ENCODE measurements at regions not wholly inside any gene's neighbourhood (a gene's known extent, or its start where the extent isn't known, plus 50 kb on each side); places are given as distances from the start of the nearest gene placed in this dataset.
A peak's percentile ranks its signal among the peaks of the same experiment; 100 is the strongest.

GRCh38 chr1:88457197-88457596, 226.9 kb upstream of the PKN2 start:
- H3K9ac ChIP-seq (ENCODE audit: low read depth, low read length), result no peak overlapping the region
- H3K4me1 ChIP-seq (ENCODE audit: control insufficient read depth, insufficient read depth, low read length), result no peaks in the 10 kb centered on the region
- no peaks in the 10 kb centered on the region for H3K36me3 ChIP-seq (ENCODE audit: insufficient read depth, low read length)
- H3K4me2 ChIP-seq (ENCODE audit: low read length), result no peak overlapping the region
- no peak overlapping the region for H3K4me3 ChIP-seq (ENCODE audit: low read length)
- H3K27me3 ChIP-seq (ENCODE audit: control insufficient read depth, insufficient read depth, low read length), result peaks cover 32% of the 10 kb centered on the region
- no peaks in the 10 kb centered on the region for H3K9me3 ChIP-seq (replicated peaks; ENCODE audit: low read length)

GRCh38 chr1:88461007-88461406, 223.1 kb upstream of the PKN2 start:
- no peaks in the 10 kb centered on the region for H3K4me1 ChIP-seq (ENCODE audit: control insufficient read depth, insufficient read depth, low read length)
- no peak overlapping the region for H3K4me2 ChIP-seq (ENCODE audit: low read length)
- H3K9ac ChIP-seq (ENCODE audit: low read depth, low read length), result no peak overlapping the region
- H3K9me3 ChIP-seq (replicated peaks; ENCODE audit: low read length), result no peaks in the 10 kb centered on the region
- peaks cover 31% of the 10 kb centered on the region for H3K27me3 ChIP-seq (ENCODE audit: control insufficient read depth, insufficient read depth, low read length)
- H3K36me3 ChIP-seq (ENCODE audit: insufficient read depth, low read length), result no peaks in the 10 kb centered on the region
- H3K4me3 ChIP-seq (ENCODE audit: low read length), result no peak overlapping the region

GRCh38 chr1:88462096-88462487, 222.0 kb upstream of the PKN2 start:
- peak overlapping the region; percentile 62 for H3K9ac ChIP-seq (ENCODE audit: low read depth, low read length)
- peaks cover 27% of the 10 kb centered on the region for H3K27me3 ChIP-seq (ENCODE audit: control insufficient read depth, insufficient read depth, low read length)
- H3K4me2 ChIP-seq (ENCODE audit: low read length), result peak overlapping the region; percentile 94
- no peaks in the 10 kb centered on the region for H3K4me1 ChIP-seq (ENCODE audit: control insufficient read depth, insufficient read depth, low read length)
- peak overlapping the region; percentile 71 for H3K4me3 ChIP-seq (ENCODE audit: low read length)
- no peaks in the 10 kb centered on the region for H3K9me3 ChIP-seq (replicated peaks; ENCODE audit: low read length)
- no peaks in the 10 kb centered on the region for H3K36me3 ChIP-seq (ENCODE audit: insufficient read depth, low read length)

GRCh38 chr1:88462488-88463261, 221.4 kb upstream of the PKN2 start:
- H3K9me3 ChIP-seq (replicated peaks; ENCODE audit: low read length), result no peaks in the 10 kb centered on the region
- peaks cover 27% of the 10 kb centered on the region for H3K27me3 ChIP-seq (ENCODE audit: control insufficient read depth, insufficient read depth, low read length)
- peak overlapping the region; percentile 94 for H3K4me2 ChIP-seq (ENCODE audit: low read length)
- H3K9ac ChIP-seq (ENCODE audit: low read depth, low read length), result peak overlapping the region; percentile 62
- H3K36me3 ChIP-seq (ENCODE audit: insufficient read depth, low read length), result no peaks in the 10 kb centered on the region
- H3K4me3 ChIP-seq (ENCODE audit: low read length), result peak overlapping the region; percentile 71
- no peaks in the 10 kb centered on the region for H3K4me1 ChIP-seq (ENCODE audit: control insufficient read depth, insufficient read depth, low read length)

GRCh38 chr1:88463401-88463985, 220.6 kb upstream of the PKN2 start:
- H3K9me3 ChIP-seq (replicated peaks; ENCODE audit: low read length), result no peaks in the 10 kb centered on the region
- no peak overlapping the region for H3K9ac ChIP-seq (ENCODE audit: low read depth, low read length)
- peak overlapping the region; percentile 94 for H3K4me2 ChIP-seq (ENCODE audit: low read length)
- H3K4me3 ChIP-seq (ENCODE audit: low read length), result peak overlapping the region; percentile 71
- peaks cover 27% of the 10 kb centered on the region for H3K27me3 ChIP-seq (ENCODE audit: control insufficient read depth, insufficient read depth, low read length)
- H3K4me1 ChIP-seq (ENCODE audit: control insufficient read depth, insufficient read depth, low read length), result no peaks in the 10 kb centered on the region
- no peaks in the 10 kb centered on the region for H3K36me3 ChIP-seq (ENCODE audit: insufficient read depth, low read length)

DNA sequence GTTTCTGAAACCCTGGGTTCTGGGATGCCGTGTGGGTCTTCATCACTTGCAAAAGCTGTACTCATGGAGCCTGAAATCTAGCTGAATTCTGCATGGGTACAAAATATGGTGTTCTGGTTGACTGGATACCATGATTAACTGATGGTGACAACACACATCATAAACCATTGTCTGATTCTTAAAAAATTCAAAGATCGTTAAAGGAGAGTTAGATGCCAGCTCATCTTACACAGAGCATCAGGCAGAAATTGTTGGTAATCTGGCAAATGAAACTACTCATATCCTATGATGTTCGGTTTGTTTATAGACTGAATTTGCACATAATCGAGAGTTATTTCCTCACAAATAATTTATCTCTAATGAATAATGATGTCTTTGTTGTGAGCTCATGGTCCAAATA, 218.1 kb upstream of the PKN2 start:
- Histone ChIP-seq H3K27me3 (ENCODE audit: control insufficient read depth, insufficient read depth, low read length) (peaks cover 18% of the 10 kb centered on the region), H3K36me3 (ENCODE audit: insufficient read depth, low read length) (no peaks in the 10 kb centered on the region), H3K4me1 (ENCODE audit: control insufficient read depth, insufficient read depth, low read length) (no peaks in the 10 kb centered on the region), H3K9ac (ENCODE audit: low read depth, low read length) (no peak overlapping the region), H3K4me2 (ENCODE audit: low read length) (no peak overlapping the region), H3K9me3 (replicated peaks; ENCODE audit: low read length) (no peaks in the 10 kb centered on the region), H3K4me3 (ENCODE audit: low read length) (no peak overlapping the region)

DNA sequence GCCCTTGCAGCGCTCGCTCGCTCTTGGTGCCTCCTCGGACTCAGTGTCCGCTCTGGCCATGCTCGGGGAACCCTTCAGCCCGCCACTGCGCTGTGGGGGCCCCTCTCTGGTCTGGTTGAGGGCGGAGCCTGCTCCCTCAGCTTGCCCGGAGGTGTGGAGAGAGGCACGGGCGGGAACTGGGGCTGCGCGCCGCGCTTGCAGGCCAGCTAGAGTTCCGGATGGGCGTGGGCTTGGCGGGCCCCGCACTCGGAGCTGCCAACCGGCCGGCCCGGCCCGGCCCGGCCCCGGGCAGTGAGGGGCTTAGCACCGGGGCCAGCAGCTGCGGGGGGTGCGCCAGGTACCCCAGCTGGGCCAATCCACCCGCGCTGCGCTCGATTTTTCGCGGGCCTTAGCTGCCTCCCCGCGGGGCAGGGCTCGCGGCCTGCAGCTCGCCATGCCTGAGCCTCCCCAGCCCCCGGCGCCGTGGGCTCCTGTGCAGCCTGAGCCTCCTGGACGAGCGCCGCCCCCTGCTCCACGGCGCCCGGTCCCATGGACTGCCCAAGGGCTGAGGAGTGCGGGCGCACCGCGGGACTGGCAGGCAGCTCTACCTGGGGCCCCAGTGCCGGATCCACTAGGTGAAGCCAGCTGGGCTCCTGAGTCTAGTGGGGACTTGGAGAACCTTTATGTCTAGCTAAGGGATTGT, 217.0 kb upstream of the PKN2 start:
- Histone ChIP-seq H3K4me1 (ENCODE audit: control insufficient read depth, insufficient read depth, low read length) (no peaks in the 10 kb centered on the region), H3K9ac (ENCODE audit: low read depth, low read length) (no peak overlapping the region), H3K9me3 (replicated peaks; ENCODE audit: low read length) (no peaks in the 10 kb centered on the region)

DNA sequence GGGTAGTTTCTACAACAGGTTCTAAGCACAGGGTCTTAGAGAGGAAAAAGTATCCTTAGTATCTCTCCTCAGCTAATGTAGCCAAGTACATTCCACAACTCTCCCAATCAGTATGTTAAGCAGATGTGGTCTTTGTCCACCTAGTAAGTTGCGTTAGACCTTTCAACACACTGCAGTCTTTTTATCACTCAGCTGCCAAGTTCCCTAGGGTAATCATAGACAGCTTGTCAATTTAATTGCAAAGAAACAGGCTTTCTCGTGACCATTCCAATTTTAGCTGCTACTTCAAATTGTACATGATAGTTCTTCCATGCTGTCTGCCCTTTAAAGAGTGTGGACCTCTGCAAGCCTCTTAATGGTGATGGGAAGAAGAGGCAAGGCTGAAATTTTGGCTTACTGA, 211.8 kb upstream of the PKN2 start:
- H3K36me3 ChIP-seq (ENCODE audit: insufficient read depth, low read length), result no peaks in the 10 kb centered on the region
- no peak overlapping the region for H3K4me2 ChIP-seq (ENCODE audit: low read length)
- no peak overlapping the region for H3K4me3 ChIP-seq (ENCODE audit: low read length)
- peaks cover 3% of the 10 kb centered on the region for H3K27me3 ChIP-seq (ENCODE audit: control insufficient read depth, insufficient read depth, low read length)
- H3K4me1 ChIP-seq (ENCODE audit: control insufficient read depth, insufficient read depth, low read length), result no peaks in the 10 kb centered on the region
- H3K9ac ChIP-seq (ENCODE audit: low read depth, low read length), result no peak overlapping the region
- H3K9me3 ChIP-seq (replicated peaks; ENCODE audit: low read length), result no peaks in the 10 kb centered on the region

More for the DNA sequence above, 217.0 kb upstream of the PKN2 start:
- H3K4me2 ChIP-seq (ENCODE audit: low read length), result no peak overlapping the region
- H3K4me3 ChIP-seq (ENCODE audit: low read length), result no peak overlapping the region
- H3K36me3 ChIP-seq (ENCODE audit: insufficient read depth, low read length), result no peaks in the 10 kb centered on the region
- peaks cover 10% of the 10 kb centered on the region for H3K27me3 ChIP-seq (ENCODE audit: control insufficient read depth, insufficient read depth, low read length)

DNA sequence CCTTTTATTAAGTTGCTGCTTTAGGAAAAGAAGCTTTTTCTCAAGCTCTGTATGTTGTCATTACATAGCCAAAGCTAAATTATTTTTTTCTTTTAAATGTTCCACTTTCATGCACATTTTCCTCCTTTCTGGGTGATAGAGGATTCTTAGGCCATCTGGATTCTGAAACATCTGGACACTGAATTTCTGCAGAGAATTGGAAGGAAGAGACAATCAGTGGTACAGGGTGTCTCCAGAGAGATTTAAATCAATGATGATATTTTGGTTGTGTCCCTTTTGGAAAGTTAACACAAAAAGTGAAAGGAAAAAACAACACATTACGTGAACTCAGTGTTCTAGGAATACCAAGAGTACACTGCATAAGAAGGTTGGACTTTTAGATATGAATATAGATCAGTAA, 211.4 kb upstream of the PKN2 start:
- Histone ChIP-seq H3K27me3 (ENCODE audit: control insufficient read depth, insufficient read depth, low read length) (peaks cover 3% of the 10 kb centered on the region), H3K9ac (ENCODE audit: low read depth, low read length) (no peak overlapping the region), H3K4me2 (ENCODE audit: low read length) (no peak overlapping the region), H3K4me1 (ENCODE audit: control insufficient read depth, insufficient read depth, low read length) (no peaks in the 10 kb centered on the region), H3K4me3 (ENCODE audit: low read length) (no peak overlapping the region), H3K36me3 (ENCODE audit: insufficient read depth, low read length) (no peaks in the 10 kb centered on the region), H3K9me3 (replicated peaks; ENCODE audit: low read length) (no peaks in the 10 kb centered on the region)

- H3K4me2 ChIP-seq (ENCODE audit: low read length), result no peak overlapping the region
Measured at GRCh38 chr1:88474555-88475304, 209.3 kb upstream of the PKN2 start.

GRCh38 chr1:88484881-88485280, 199.2 kb upstream of the PKN2 start:
- Histone ChIP-seq H3K4me2 (ENCODE audit: low read length) (no peak overlapping the region), H3K9me3 (replicated peaks; ENCODE audit: low read length) (no peaks in the 10 kb centered on the region), H3K4me3 (ENCODE audit: low read length) (no peak overlapping the region), H3K27me3 (ENCODE audit: control insufficient read depth, insufficient read depth, low read length) (no peaks in the 10 kb centered on the region), H3K36me3 (ENCODE audit: insufficient read depth, low read length) (no peaks in the 10 kb centered on the region), H3K9ac (ENCODE audit: low read depth, low read length) (no peak overlapping the region), H3K4me1 (ENCODE audit: control insufficient read depth, insufficient read depth, low read length) (no peaks in the 10 kb centered on the region)

More at GRCh38 chr1:88474555-88475304, 209.3 kb upstream of the PKN2 start:
- H3K9me3 ChIP-seq (replicated peaks; ENCODE audit: low read length), result no peaks in the 10 kb centered on the region
- H3K4me1 ChIP-seq (ENCODE audit: control insufficient read depth, insufficient read depth, low read length), result no peaks in the 10 kb centered on the region
- peaks cover 3% of the 10 kb centered on the region for H3K27me3 ChIP-seq (ENCODE audit: control insufficient read depth, insufficient read depth, low read length)
- no peak overlapping the region for H3K9ac ChIP-seq (ENCODE audit: low read depth, low read length)
- H3K4me3 ChIP-seq (ENCODE audit: low read length), result no peak overlapping the region
- H3K36me3 ChIP-seq (ENCODE audit: insufficient read depth, low read length), result no peaks in the 10 kb centered on the region
